Mesothelial cell of epicardium (in vitro differentiated cells): ENCODE measurements at regions not wholly inside any gene's neighbourhood (a gene's known extent, or its start where the extent isn't known, plus 50 kb on each side); places are given as distances from the start of the nearest gene placed in this dataset.

Source experiments
- DNase-seq, 2 experiments: peaks; one replicate each; pipeline ENCODE4 v3.0.0; 2021; ENCODE audit warnings: low spot score in 2 of 2; ENCODE audit not compliant: unreplicated experiment in 2 of 2
- H3K27ac Mint-ChIP-seq: 2 replicates; pipeline ENCODE4 v1.8.0; 2021; ENCODE audit warnings: mixed read lengths
- H3K27me3 Mint-ChIP-seq: 2 replicates; pipeline ENCODE4 v1.8.0; 2021; ENCODE audit warnings: low read depth, mixed read lengths
- H3K36me3 Mint-ChIP-seq: 2 replicates; pipeline ENCODE4 v1.8.0; 2021; ENCODE audit warnings: mixed read lengths
- H3K4me1 Mint-ChIP-seq: 2 replicates; pipeline ENCODE4 v1.8.0; 2021; ENCODE audit warnings: mixed read lengths
- H3K4me3 Mint-ChIP-seq: 2 replicates; pipeline ENCODE4 v1.8.0; 2021; ENCODE audit warnings: mild to moderate bottlenecking, moderate library complexity, mixed read lengths
- H3K9me3 Mint-ChIP-seq: 2 replicates; pipeline ENCODE4 v1.8.0; 2021; ENCODE audit warnings: mixed read lengths
- CTCF ChIP-seq: fragments of 200-600 bp; sonication (generic); IDR thresholded peaks from one replicate; pipeline ENCODE4 v1.5.0; 2021; ENCODE audit warnings: antibody characterized with exemption; ENCODE audit not compliant: unreplicated experiment

DNA sequence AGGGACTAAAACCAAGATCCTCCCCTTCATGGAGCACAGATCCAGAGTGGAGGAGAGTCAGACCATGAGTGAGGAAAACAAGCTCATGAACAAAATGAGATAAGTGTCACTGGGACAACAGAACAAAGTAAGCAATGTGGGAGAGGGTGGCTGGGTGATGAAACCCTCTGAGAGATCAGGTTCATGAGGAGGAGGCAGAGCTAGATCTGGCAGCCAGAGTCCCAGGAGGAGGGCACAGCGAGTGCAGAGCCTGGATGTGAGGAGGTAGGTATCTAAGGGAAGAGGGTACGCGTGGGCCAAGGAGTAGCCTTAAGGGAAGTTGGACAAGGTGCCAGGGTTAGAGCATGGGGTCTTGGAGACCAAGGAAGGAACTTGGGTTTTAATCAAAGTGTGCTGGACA, 1311.9 kb downstream of the UQCRFS1 start:
- no peaks in the 10 kb centered on the region for H3K4me1 Mint-ChIP-seq

DNA sequence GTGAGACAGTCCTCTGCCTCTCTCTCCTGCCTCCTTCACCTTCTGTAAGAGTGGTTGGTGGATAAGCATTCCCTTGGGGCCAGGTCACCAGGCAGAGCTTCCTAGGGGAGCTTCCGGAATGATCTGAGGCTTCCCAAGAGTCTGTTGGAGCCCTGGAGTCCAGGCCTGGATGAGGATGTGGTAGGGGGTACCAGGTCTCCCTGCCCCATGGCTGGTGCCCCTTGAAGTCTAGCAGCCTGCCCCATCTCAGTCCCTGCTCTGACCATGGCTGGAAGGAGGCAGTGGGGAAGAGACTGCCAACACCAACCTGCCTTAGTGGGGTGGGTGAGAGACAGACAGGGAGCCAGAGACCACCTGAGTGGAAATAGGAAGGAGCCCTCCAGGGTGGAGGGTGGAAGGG, 1316.9 kb downstream of the UQCRFS1 start:
- Mint-ChIP-seq H3K27ac (no peak overlapping the region), H3K9me3 (peaks cover 69% of the 10 kb centered on the region), H3K4me3 (no peak overlapping the region), H3K36me3 (no peaks in the 10 kb centered on the region), H3K27me3 (no peaks in the 10 kb centered on the region), H3K4me1 (no peaks in the 10 kb centered on the region)
- no peak for TF ChIP-seq CTCF
- DNase-seq: no peak

More for the DNA sequence above, 1311.9 kb downstream of the UQCRFS1 start:
- Mint-ChIP-seq H3K4me3 (no peak overlapping the region), H3K9me3 (peaks cover 69% of the 10 kb centered on the region), H3K36me3 (no peaks in the 10 kb centered on the region), H3K27me3 (no peaks in the 10 kb centered on the region), H3K27ac (no peak overlapping the region)
- DNase-seq: no peak
- no peak for TF ChIP-seq CTCF

GRCh38 chr19:27894906-27895754, 1317.8 kb downstream of the UQCRFS1 start:
- Mint-ChIP-seq H3K36me3 (no peaks in the 10 kb centered on the region), H3K27me3 (no peaks in the 10 kb centered on the region), H3K9me3 (peaks cover 63% of the 10 kb centered on the region), H3K27ac (no peak overlapping the region), H3K4me1 (no peaks in the 10 kb centered on the region), H3K4me3 (no peak overlapping the region)
- no peak for TF ChIP-seq CTCF
- no peak for DNase-seq

DNA sequence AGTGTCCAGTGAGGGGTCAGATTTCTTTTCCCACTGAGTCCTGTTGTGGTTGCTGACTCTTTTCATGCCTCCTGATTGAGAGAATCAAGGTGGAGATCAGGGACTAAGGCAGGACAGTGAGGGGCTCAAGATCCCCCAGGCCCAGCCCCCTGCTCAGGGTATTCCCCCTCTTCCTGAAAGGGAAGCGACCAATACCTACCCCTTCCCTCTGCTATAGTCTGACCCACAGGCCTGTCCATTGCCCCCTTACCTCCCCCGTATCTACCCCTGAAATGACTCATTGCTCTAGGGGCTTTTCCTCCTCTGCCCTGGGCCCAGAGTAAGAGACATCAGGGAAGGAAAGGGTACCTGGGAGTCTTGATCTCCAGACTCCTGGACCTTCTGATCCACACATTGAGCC, 1320.5 kb downstream of the UQCRFS1 start:
- Mint-ChIP-seq H3K4me3 (no peak overlapping the region), H3K27me3 (no peaks in the 10 kb centered on the region), H3K9me3 (peaks cover 67% of the 10 kb centered on the region), H3K27ac (no peak overlapping the region), H3K4me1 (no peaks in the 10 kb centered on the region), H3K36me3 (no peaks in the 10 kb centered on the region)
- no peak for DNase-seq
- TF ChIP-seq CTCF: no peak

DNA sequence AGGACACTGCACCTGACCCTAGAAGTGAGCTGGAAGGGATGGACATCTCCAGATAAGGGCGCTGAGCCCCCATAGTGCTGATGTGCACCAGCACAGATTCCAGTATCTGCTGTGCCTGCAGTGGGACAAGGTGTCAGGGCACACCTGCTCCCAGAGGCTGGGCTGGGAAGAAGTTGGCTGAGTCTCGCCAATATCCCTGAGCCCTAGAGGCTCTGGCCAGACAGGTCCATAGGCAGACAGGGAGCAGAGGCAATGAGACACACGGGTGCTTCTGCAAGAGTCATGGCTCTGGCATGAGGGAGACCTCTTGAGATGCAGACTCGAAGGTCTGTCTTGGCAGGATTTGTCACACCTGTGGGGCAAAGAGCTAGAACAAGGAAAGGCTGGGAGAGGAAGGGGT, 1321.5 kb downstream of the UQCRFS1 start:
- H3K27ac Mint-ChIP-seq: no peak overlapping the region
- no peak for DNase-seq
- no peak for TF ChIP-seq CTCF
- H3K4me1 Mint-ChIP-seq: no peaks in the 10 kb centered on the region
- H3K27me3 Mint-ChIP-seq: no peaks in the 10 kb centered on the region
- H3K4me3 Mint-ChIP-seq: no peak overlapping the region
- peaks cover 68% of the 10 kb centered on the region for H3K9me3 Mint-ChIP-seq
- no peaks in the 10 kb centered on the region for H3K36me3 Mint-ChIP-seq
